Colonic mucosa (tissue), 4 donors: ENCODE measurements at regions not wholly inside any gene's neighbourhood (a gene's known extent, or its start where the extent isn't known, plus 50 kb on each side); places are given as distances from the start of the nearest gene placed in this dataset.

ENCODE experiments used
- DNase-seq: peaks from one replicate; pipeline ENCODE4 v3.0.0-alpha.2; 2020
- H3K27ac ChIP-seq: fragments of 200-600 bp; one replicate; pipeline ENCODE4 v1.8.0; 2021
- H3K27me3 ChIP-seq: fragments of 200-600 bp; one replicate; pipeline ENCODE4 v1.8.0; 2021
- H3K36me3 ChIP-seq: fragments of 200-600 bp; one replicate; pipeline ENCODE4 v1.8.0; 2021
- H3K4me1 ChIP-seq: fragments of 200-600 bp; one replicate; pipeline ENCODE4 v1.8.0; 2021; ENCODE audit warnings: mild to moderate bottlenecking
- H3K4me3 ChIP-seq: fragments of 200-600 bp; one replicate; pipeline ENCODE4 v1.8.0; 2021
- H3K9ac ChIP-seq, 2 donors: one replicate each; pipeline ENCODE4 v1.7.0; 2013; ENCODE audit warnings: control low read depth in 2 of 2, low read depth in 2 of 2, low read length in 2 of 2
- H3K9me3 ChIP-seq: fragments of 200-600 bp; one replicate; pipeline ENCODE4 v1.8.0; 2021
- intact Hi-C: fragments of 100-400 bp; cut with DNase I; formaldehyde crosslinking; loops from one replicate; pipeline ENCODE4 v1.14.1; 2022
- TF ChIP-seq, protein P1 (sequence below): fragments of 200-600 bp; IDR thresholded peaks from one replicate; pipeline ENCODE4 v1.8.0; 2022; ENCODE audit warnings: antibody characterized with exemption, mild to moderate bottlenecking
- donor health status: healthy.
- donor health status: DM: no; HTN: no; CAD: no.
- donor health status: DM: no; HTN: no; CAD: no.

DNA sequence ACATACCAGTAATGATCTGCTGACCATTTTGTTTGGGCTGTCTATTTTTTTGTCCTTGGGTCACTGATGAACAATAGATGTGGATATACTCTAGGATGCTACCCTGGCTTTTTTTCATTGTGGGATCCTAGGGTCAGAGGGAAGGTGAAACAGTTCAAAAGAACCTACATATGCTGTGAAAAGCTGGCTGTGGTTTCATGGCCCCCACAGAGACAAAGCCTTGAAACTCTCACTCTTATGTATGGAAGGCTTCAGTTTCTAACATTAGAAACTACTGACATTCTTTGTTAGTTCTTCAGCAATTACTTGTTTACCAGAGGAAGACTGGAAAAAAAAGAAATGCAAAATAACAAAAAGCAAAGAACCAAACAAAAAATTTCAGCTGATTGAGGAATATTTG is 250.7 kb downstream of the FAT3 start:
- Histone ChIP-seq H3K4me3 (no peak overlapping the region), H3K36me3 (no peaks in the 10 kb centered on the region), H3K9me3 (no peaks in the 10 kb centered on the region), H3K27ac (no peak overlapping the region), H3K9ac (no peak overlapping the region), H3K27me3 (no peaks in the 10 kb centered on the region), H3K4me1 (no peaks in the 10 kb centered on the region)
- TF ChIP-seq, protein P1, sequence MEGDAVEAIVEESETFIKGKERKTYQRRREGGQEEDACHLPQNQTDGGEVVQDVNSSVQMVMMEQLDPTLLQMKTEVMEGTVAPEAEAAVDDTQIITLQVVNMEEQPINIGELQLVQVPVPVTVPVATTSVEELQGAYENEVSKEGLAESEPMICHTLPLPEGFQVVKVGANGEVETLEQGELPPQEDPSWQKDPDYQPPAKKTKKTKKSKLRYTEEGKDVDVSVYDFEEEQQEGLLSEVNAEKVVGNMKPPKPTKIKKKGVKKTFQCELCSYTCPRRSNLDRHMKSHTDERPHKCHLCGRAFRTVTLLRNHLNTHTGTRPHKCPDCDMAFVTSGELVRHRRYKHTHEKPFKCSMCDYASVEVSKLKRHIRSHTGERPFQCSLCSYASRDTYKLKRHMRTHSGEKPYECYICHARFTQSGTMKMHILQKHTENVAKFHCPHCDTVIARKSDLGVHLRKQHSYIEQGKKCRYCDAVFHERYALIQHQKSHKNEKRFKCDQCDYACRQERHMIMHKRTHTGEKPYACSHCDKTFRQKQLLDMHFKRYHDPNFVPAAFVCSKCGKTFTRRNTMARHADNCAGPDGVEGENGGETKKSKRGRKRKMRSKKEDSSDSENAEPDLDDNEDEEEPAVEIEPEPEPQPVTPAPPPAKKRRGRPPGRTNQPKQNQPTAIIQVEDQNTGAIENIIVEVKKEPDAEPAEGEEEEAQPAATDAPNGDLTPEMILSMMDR = no peak
- intact Hi-C loops = no loop called here
- no peak for DNase-seq

DNA sequence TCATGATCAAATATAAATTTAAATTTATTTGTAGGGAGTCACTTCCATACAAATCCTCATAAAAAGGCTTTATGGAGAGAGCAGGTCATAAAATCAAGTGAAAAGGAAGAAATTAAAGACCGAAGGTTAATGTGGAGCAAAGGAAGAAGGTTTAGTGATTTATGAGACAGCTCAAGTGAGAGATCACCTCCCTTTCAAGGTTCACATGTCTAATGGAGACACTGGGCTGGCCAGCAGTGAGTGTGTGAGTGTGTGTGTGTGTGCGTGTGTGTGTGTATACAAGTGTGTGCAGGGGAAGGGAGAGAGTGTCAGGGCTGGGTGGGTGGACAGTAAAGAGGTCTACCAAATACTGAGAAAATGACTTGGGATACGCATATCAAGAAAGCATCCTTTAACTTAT is 251.2 kb downstream of the FAT3 start:
- Histone ChIP-seq H3K9ac (no peak overlapping the region), H3K27ac (no peak overlapping the region), H3K36me3 (no peaks in the 10 kb centered on the region), H3K4me3 (no peak overlapping the region), H3K4me1 (no peaks in the 10 kb centered on the region), H3K27me3 (no peaks in the 10 kb centered on the region), H3K9me3 (no peaks in the 10 kb centered on the region)
- intact Hi-C loops = no loop called here
- TF ChIP-seq, protein P1 = no peak
- peak; percentile 20 for DNase-seq

DNA sequence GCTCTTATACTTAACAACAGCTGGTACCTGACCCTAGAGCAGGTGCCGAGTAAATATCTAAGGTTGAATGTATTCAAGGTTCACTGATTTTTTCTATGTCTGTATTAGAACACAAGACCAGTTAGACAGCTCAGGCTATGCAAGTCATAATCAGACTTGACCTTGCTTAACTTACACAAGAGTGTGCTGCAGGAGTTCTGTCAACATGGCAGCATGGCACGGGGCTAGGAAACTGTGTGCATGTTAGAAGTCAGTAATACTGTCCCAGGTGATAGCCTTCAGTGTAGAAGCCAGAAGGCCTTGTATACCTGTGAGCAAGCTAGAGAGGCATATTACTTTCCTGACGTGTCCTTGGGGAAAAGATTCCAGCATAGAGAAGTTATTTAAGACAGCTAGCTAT is 253.1 kb downstream of the FAT3 start:
- Histone ChIP-seq H3K9me3 (no peaks in the 10 kb centered on the region), H3K27ac (no peak overlapping the region), H3K36me3 (no peaks in the 10 kb centered on the region), H3K4me3 (no peak overlapping the region), H3K27me3 (no peaks in the 10 kb centered on the region), H3K9ac (no peak overlapping the region), H3K4me1 (no peaks in the 10 kb centered on the region)
- no peak for DNase-seq
- TF ChIP-seq, protein P1 = no peak
- intact Hi-C loops = no loop called here

DNA sequence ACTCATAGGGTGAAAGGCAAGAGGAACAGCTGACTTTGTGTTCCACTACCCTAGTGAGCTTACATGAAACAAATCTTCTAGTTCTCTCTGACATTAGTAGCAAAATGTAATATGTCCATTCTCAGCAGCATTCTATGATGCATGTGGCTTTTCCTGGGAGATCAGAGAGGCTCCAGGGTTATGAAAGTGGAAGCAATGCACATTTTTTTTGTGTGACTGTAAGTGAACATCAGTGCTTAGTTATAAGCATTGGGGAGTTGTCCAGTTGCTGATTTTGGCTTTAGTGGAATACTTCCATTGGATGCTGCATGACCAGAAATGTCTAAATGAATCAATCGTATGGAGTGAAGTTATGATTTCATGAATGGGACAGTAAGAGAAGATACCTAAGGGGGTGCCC is 255.9 kb downstream of the FAT3 start:
- intact Hi-C loops = no loop called here
- no peak overlapping the region for H3K27ac ChIP-seq
- TF ChIP-seq, protein P1 = no peak
- H3K4me1 ChIP-seq = no peaks in the 10 kb centered on the region
- no peak overlapping the region for H3K4me3 ChIP-seq
- no peaks in the 10 kb centered on the region for H3K27me3 ChIP-seq
- H3K9me3 ChIP-seq = no peaks in the 10 kb centered on the region
- no peaks in the 10 kb centered on the region for H3K36me3 ChIP-seq
- DNase-seq = no peak
- no peak overlapping the region for H3K9ac ChIP-seq

DNA sequence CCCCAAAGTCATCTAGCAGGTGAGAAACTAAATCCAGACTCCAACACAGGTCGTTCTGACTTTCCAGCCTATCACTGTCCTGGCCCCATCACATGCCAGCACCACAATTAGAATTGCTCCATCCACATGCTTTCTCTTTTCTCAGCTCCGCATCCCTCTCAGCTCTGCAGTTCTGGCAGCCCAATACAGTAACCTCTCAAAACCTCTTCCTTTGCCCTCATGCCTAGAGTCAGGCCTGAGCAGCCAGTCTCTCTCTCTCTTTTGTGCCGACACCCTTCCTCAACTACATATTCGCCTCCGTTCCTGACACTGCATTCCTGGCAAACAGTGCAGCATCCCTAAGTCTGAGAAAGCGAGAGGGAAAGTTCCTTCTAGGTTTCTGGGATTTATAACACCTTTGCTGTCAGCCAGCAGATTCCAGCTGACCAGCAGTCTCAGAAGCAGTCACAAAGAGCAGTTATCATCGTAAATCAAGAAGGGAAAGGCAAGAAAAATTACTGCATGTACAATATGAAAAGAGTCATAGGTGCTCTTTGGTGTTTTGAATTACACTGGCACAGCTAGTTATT is 258.0 kb downstream of the FAT3 start:
- H3K27ac ChIP-seq = no peak overlapping the region
- H3K9ac ChIP-seq = no peak overlapping the region
- no peaks in the 10 kb centered on the region for H3K36me3 ChIP-seq
- DNase-seq = no peak
- TF ChIP-seq, protein P1 = no peak
- no peaks in the 10 kb centered on the region for H3K4me1 ChIP-seq
- no peak overlapping the region for H3K4me3 ChIP-seq
- intact Hi-C loops = no loop called here
- H3K9me3 ChIP-seq = no peaks in the 10 kb centered on the region
- H3K27me3 ChIP-seq = no peaks in the 10 kb centered on the region
